ENCODE measurements at regions not wholly inside any gene's neighbourhood (a gene's known extent, or its start where the extent isn't known, plus 50 kb on each side); places are given as distances from the start of the nearest gene placed in this dataset.

GRCh38 chr5:175805256-175806011 is 65.9 kb upstream of the CPLX2 start:
- no peak for DNase-seq (ENCODE audit: low read depth)

- DNase-seq (ENCODE audit: low read depth), result no peak
Measured at GRCh38 chr5:175808711-175809110, 62.7 kb upstream of the CPLX2 start.

GRCh38 chr5:175809531-175810121 is 61.8 kb upstream of the CPLX2 start:
- DNase-seq (ENCODE audit: low read depth), result peak; percentile 57

GRCh38 chr5:175810457-175810856 is 60.9 kb upstream of the CPLX2 start:
- no peak for DNase-seq (ENCODE audit: low read depth)

GRCh38 chr5:175811589-175811988 is 59.8 kb upstream of the CPLX2 start:
- DNase-seq (ENCODE audit: low read depth), result no peak

- DNase-seq (ENCODE audit: low read depth), result no peak
Measured at GRCh38 chr5:175813943-175814630, 57.3 kb upstream of the CPLX2 start.

GRCh38 chr5:175814691-175815090 is 56.7 kb upstream of the CPLX2 start:
- DNase-seq (ENCODE audit: low read depth), result peak; percentile 40

- DNase-seq (ENCODE audit: low read depth), result no peak
Measured at GRCh38 chr5:175815126-175815913, 56.1 kb upstream of the CPLX2 start.

- DNase-seq (ENCODE audit: low read depth), result no peak
Measured at GRCh38 chr5:175816348-175816747, 55.0 kb upstream of the CPLX2 start.

- no peak for DNase-seq (ENCODE audit: low read depth)
Measured at GRCh38 chr5:175819090-175819425, 52.3 kb upstream of the CPLX2 start.

GRCh38 chr5:175820230-175820629 is 51.1 kb upstream of the CPLX2 start:
- DNase-seq (ENCODE audit: low read depth), result no peak
